ENCODE measurements at regions not wholly inside any gene's neighbourhood (a gene's known extent, or its start where the extent isn't known, plus 50 kb on each side); places are given as distances from the start of the nearest gene placed in this dataset.

DNA sequence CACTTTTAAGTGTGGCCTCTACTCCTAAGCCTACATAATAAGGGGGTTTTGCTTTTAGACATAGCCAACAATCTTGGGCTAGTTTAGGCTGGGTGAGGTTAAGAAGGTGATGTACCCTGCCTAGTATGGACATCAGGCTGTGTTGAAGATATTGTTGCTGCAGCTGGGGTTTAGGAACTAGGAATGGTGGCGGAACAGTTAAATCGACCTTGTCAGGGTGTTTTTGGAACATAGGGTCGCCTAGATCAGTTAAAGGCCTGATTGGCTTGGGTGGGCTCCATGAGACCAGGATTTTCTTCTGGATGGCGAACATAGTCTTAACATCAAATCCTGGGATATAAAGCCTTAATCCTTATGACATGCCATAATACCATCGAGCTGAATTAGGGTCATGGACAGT, 156.1 kb downstream of the TRIM27 start:
- Histone ChIP-seq H3K27ac (no peak overlapping the region), H3K4me1 (no peaks in the 10 kb centered on the region), H3K27me3 (ENCODE audit: low read depth) (peaks cover 100% of the 10 kb centered on the region), H3K36me3 (no peaks in the 10 kb centered on the region), H3K9me3 (peaks cover 2% of the 10 kb centered on the region), H3K4me3 (no peak overlapping the region)
- ATAC-seq (no peak), DNase-seq (no peak)
- intact Hi-C loops (cut with DNase I) = no loop called here
- TF ChIP-seq, protein P1, sequence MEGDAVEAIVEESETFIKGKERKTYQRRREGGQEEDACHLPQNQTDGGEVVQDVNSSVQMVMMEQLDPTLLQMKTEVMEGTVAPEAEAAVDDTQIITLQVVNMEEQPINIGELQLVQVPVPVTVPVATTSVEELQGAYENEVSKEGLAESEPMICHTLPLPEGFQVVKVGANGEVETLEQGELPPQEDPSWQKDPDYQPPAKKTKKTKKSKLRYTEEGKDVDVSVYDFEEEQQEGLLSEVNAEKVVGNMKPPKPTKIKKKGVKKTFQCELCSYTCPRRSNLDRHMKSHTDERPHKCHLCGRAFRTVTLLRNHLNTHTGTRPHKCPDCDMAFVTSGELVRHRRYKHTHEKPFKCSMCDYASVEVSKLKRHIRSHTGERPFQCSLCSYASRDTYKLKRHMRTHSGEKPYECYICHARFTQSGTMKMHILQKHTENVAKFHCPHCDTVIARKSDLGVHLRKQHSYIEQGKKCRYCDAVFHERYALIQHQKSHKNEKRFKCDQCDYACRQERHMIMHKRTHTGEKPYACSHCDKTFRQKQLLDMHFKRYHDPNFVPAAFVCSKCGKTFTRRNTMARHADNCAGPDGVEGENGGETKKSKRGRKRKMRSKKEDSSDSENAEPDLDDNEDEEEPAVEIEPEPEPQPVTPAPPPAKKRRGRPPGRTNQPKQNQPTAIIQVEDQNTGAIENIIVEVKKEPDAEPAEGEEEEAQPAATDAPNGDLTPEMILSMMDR (IDR thresholded peaks at IDR 0.05) = no peak

DNA sequence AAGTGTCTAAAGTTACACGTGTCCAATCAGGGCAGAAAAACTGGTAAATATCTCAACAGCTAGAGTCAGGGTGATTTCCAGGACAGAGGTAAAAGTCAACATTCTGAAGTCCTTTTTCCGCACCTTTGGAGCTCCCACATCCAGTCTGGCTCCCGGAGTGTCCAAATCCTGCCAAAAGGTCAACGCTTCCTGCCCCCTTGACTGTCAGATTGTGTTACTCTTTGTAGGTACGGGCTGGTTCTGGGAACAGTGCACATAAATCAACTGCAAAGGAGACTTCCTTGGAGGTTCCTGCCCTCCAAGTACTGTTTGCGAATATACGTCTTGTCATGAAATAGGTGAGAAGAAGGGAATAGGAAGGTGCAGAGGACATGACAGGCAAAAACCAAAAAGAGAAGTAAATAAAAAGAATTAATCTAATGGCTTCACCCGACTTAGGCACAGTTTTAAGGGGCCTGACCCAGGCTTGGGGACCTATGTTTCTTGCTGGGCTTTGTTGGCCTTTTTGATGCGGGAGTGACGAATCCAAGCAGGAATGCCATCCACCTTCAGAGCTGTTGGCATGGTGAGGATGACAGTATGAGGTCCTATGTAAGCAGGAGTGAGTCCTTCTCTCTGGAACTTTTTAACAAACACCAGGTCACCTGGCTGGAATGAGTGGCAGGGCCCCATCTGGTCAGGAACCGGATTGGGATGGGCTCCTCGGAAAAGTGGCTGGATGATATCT, 155.4 kb downstream of the TRIM27 start:
- Histone ChIP-seq H3K27ac (no peak overlapping the region), H3K27me3 (ENCODE audit: low read depth) (peaks cover 100% of the 10 kb centered on the region), H3K36me3 (no peaks in the 10 kb centered on the region), H3K4me3 (no peak overlapping the region), H3K4me1 (no peaks in the 10 kb centered on the region), H3K9me3 (peaks cover 2% of the 10 kb centered on the region)
- intact Hi-C loops (cut with DNase I) = no loop called here
- DNase-seq = no peak
- TF ChIP-seq, protein P1 (IDR thresholded peaks at IDR 0.05) = no peak
- ATAC-seq = no peak

DNA sequence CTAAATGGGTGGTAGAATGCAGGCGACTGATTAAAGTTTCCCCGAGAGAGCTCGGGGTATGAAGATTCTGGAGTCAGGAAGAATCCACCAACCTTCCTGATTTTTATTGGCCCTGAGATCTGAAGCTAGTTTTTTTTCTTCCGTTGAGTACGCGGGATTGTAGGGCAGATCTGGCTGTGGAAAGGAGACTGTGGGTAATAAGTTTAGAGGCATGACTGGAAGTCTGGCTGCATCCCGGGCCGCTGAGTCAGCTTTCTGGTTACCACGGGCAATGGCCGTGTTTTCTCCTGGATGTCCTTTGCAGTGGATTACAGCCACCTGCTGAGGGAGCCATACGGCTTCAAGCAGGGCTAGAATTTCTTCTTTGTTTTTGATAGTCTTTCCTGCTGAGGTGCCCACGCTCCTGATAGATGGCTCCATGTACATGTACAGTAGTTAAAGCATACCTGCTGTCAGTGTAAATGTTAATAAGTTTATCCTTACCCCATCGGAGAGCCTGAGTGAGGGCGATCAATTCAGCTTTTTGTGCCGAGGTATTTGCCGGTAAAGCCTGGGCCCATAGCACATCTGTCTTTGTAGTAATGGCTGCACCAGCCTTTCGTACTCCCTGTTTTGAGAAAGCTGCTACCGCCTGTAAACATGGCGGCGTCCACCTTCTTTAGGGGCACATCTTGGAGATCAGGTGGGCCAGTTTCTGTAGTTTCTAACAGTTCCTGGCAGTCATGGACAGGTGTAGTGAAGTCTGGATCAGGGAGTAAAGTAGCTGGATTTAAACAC, 154.0 kb downstream of the TRIM27 start:
- no peaks in the 10 kb centered on the region for H3K36me3 ChIP-seq
- H3K27me3 ChIP-seq (ENCODE audit: low read depth) = peaks cover 100% of the 10 kb centered on the region
- no peak overlapping the region for H3K4me3 ChIP-seq
- intact Hi-C loops (cut with DNase I) = no loop called here
- no peak overlapping the region for H3K27ac ChIP-seq
- ATAC-seq (no peak), DNase-seq (no peak)
- H3K9me3 ChIP-seq = no peaks in the 10 kb centered on the region
- TF ChIP-seq, protein P1 (IDR thresholded peaks at IDR 0.05) = no peak
- H3K4me1 ChIP-seq = no peaks in the 10 kb centered on the region

GRCh38 chr6:28770732-28771131, 153.1 kb downstream of the TRIM27 start:
- no peaks in the 10 kb centered on the region for H3K9me3 ChIP-seq
- DNase-seq = no peak

GRCh38 chr6:28771401-28772267, 152.2 kb downstream of the TRIM27 start:
- H3K9me3 ChIP-seq = no peaks in the 10 kb centered on the region
- intact Hi-C loops (cut with DNase I) = no loop called here
- no peak overlapping the region for H3K4me3 ChIP-seq
- DNase-seq (no peak), ATAC-seq (no peak)
- no peaks in the 10 kb centered on the region for H3K36me3 ChIP-seq
- TF ChIP-seq, protein P1 (IDR thresholded peaks at IDR 0.05) = no peak
- H3K27ac ChIP-seq = no peak overlapping the region
- H3K4me1 ChIP-seq = no peaks in the 10 kb centered on the region
- H3K27me3 ChIP-seq (ENCODE audit: low read depth) = peaks cover 100% of the 10 kb centered on the region

More at GRCh38 chr6:28770732-28771131, 153.1 kb downstream of the TRIM27 start:
- no peak overlapping the region for H3K4me3 ChIP-seq
- no peaks in the 10 kb centered on the region for H3K4me1 ChIP-seq
- no peaks in the 10 kb centered on the region for H3K36me3 ChIP-seq
- peaks cover 100% of the 10 kb centered on the region for H3K27me3 ChIP-seq (ENCODE audit: low read depth)
- TF ChIP-seq, protein P1 (IDR thresholded peaks at IDR 0.05) = no peak
- ATAC-seq = no peak
- intact Hi-C loops (cut with DNase I) = no loop called here
- H3K27ac ChIP-seq = no peak overlapping the region

Data from lower lobe of right lung (tissue), 2 donors.